IMR-90 (cell line): ENCODE measurements at regions not wholly inside any gene's neighbourhood (a gene's known extent, or its start where the extent isn't known, plus 50 kb on each side); places are given as distances from the start of the nearest gene placed in this dataset.

ENCODE experiments used
- ATAC-seq: fragments of 200-7000 bp; cut with Tn5 transposase; 2 replicates; pipeline ENCODE4 v1.9.1; 2020; ENCODE audit warnings: low read depth, mild to moderate bottlenecking, moderate library complexity
- BruUV-seq: library from RNA; stranded (reverse); fragments of 400-500 nt; replicated peaks from 2 replicates; lab custom pipeline; 2021; lab: Mats Ljungman, UMichigan
- CTCF ChIA-PET: fragments of 300-600 bp; formaldehyde crosslinking; extraction: SDS; loops from one replicate; lab custom pipeline; 2021; ENCODE audit warnings: antibody characterized with exemption; lab: Yijun Ruan, JAX
- POLR2A ChIA-PET: fragments of 300-600 bp; sonication (Branson Sonifier 250); formaldehyde crosslinking; loops from one replicate; lab custom pipeline; 2022; ENCODE audit warnings: antibody characterized with exemption; ENCODE audit not compliant: unreplicated experiment; lab: Charles Lee
- DNase-seq: peaks from one replicate; pipeline ENCODE4 v3.0.0; 2013
- H2AFZ ChIP-seq: replicated peaks from 2 replicates; pipeline ENCODE3; 2013; ENCODE audit warnings: low read length, mild to moderate bottlenecking; ENCODE audit not compliant: poor library complexity
- H2AK5ac ChIP-seq: 2 replicates; pipeline ENCODE4 v1.6.1; 2013; ENCODE audit warnings: low read depth, low read length, inconsistent platforms
- H2AK9ac ChIP-seq: replicated peaks from 2 replicates; pipeline ENCODE3; 2013; ENCODE audit warnings: mild to moderate bottlenecking, low read depth, low read length, moderate library complexity; ENCODE audit not compliant: poor library complexity
- H2BK120ac ChIP-seq: 2 replicates; pipeline ENCODE4 v1.6.1; 2013; ENCODE audit warnings: low read depth, low read length, inconsistent platforms
- H2BK15ac ChIP-seq: 3 replicates; pipeline ENCODE4 v1.6.1; 2013; ENCODE audit warnings: low read depth, low read length, inconsistent platforms
- H2BK20ac ChIP-seq: 2 replicates; pipeline ENCODE4 v1.6.1; 2013; ENCODE audit warnings: low read depth, mild to moderate bottlenecking, inconsistent platforms, low read length, moderate library complexity
- H2BK5ac ChIP-seq: 2 replicates; pipeline ENCODE4 v1.6.1; 2013; ENCODE audit warnings: mild to moderate bottlenecking, low read depth, low read length, inconsistent platforms; ENCODE audit not compliant: poor library complexity, severe bottlenecking
- H3K14ac ChIP-seq: replicated peaks from 2 replicates; pipeline ENCODE4 v1.6.1; 2013; ENCODE audit warnings: low read depth, low read length, inconsistent platforms
- H3K18ac ChIP-seq: 2 replicates; pipeline ENCODE4 v1.6.1; 2013; ENCODE audit warnings: low read depth, low read length, control low read depth
- H3K23ac ChIP-seq: 2 replicates; pipeline ENCODE4 v1.6.1; 2013; ENCODE audit warnings: low read depth, low read length, inconsistent platforms
- H3K27ac ChIP-seq: 2 replicates; pipeline ENCODE4 v1.5.1; 2013; ENCODE audit warnings: mild to moderate bottlenecking, control low read depth, low read length; ENCODE audit not compliant: insufficient read depth
- H3K27me3 ChIP-seq: 2 replicates; pipeline ENCODE4 v1.6.1; 2013; ENCODE audit warnings: low read length; ENCODE audit not compliant: control insufficient read depth, insufficient read depth
- H3K36me3 ChIP-seq: 2 replicates; pipeline ENCODE4 v1.6.1; 2013; ENCODE audit warnings: low read length, mixed read lengths; ENCODE audit not compliant: control insufficient read depth, insufficient read depth
- H3K4ac ChIP-seq: 2 replicates; pipeline ENCODE4 v1.6.1; 2013; ENCODE audit warnings: low read depth, low read length, inconsistent platforms
- H3K4me1 ChIP-seq: 2 replicates; pipeline ENCODE4 v1.6.1; 2013; ENCODE audit warnings: low read length, mixed read lengths; ENCODE audit not compliant: control insufficient read depth, insufficient read depth
- H3K4me2 ChIP-seq: 2 replicates; pipeline ENCODE4 v1.6.1; 2013; ENCODE audit warnings: low read depth, mild to moderate bottlenecking, control low read depth, low read length, moderate library complexity
- H3K4me3 ChIP-seq: 2 replicates; pipeline ENCODE4 v1.5.1; 2013; ENCODE audit warnings: low read depth, mild to moderate bottlenecking, control low read depth, low read length, moderate library complexity; ENCODE audit not compliant: insufficient read depth
- H3K56ac ChIP-seq: 2 replicates; pipeline ENCODE4 v1.6.1; 2013; ENCODE audit warnings: low read length, inconsistent platforms; ENCODE audit not compliant: insufficient read depth; ENCODE audit errors: extremely low read depth
- H3K79me1 ChIP-seq, 2 experiments: 2 replicates each; pipeline ENCODE4 v1.6.1; 2013; ENCODE audit warnings: low read length in 2 of 2, inconsistent platforms in 1 of 2, low read depth in 1 of 2
- H3K9ac ChIP-seq: 2 replicates; pipeline ENCODE4 v1.6.1; 2013; ENCODE audit warnings: low read depth, low read length, control low read depth
- H3K9me1 ChIP-seq: 2 replicates; pipeline ENCODE4 v1.6.1; 2013; ENCODE audit warnings: low read length, inconsistent platforms; ENCODE audit not compliant: insufficient read depth
- H3K9me3 ChIP-seq: 2 replicates; pipeline ENCODE4 v1.6.1; 2013; ENCODE audit warnings: low read length; ENCODE audit not compliant: control insufficient read depth, insufficient read depth
- H4K20me1 ChIP-seq: 2 replicates; pipeline ENCODE4 v1.6.1; 2013; ENCODE audit warnings: low read length, inconsistent platforms; ENCODE audit not compliant: insufficient read depth
- H4K5ac ChIP-seq: 2 replicates; pipeline ENCODE4 v1.6.1; 2013; ENCODE audit warnings: mild to moderate bottlenecking, low read depth, low read length, control low read depth
- H4K8ac ChIP-seq, 2 experiments: 2 replicates each; pipeline ENCODE4 v1.6.1; 2013; ENCODE audit warnings: low read depth in 2 of 2, low read length in 2 of 2, control low read depth in 1 of 2, inconsistent platforms in 1 of 2
- H4K91ac ChIP-seq: 2 replicates; pipeline ENCODE4 v1.6.1; 2013; ENCODE audit warnings: low read depth, low read length, inconsistent platforms; ENCODE audit not compliant: insufficient read depth
- BHLHE40 ChIP-seq: fragments of 150-350 bp; IDR thresholded peaks from 2 replicates; pipeline ENCODE4 v1.6.1; 2016; ENCODE audit warnings: mild to moderate bottlenecking, low read depth, low read length
- CEBPB ChIP-seq: IDR thresholded peaks from 2 replicates; pipeline ENCODE4 v1.6.1; 2012; ENCODE audit warnings: low read depth, low read length, improper control_type of control experiment
- CHD1 ChIP-seq: IDR thresholded peaks from 2 replicates; pipeline ENCODE4 v1.6.1; 2012; ENCODE audit warnings: low read depth, low read length, improper control_type of control experiment
- CTCF ChIP-seq: conservative IDR thresholded peaks from 2 replicates; pipeline ENCODE4 v1.5.1; 2012; ENCODE audit warnings: mild to moderate bottlenecking, low read depth, low read length, improper control_type of control experiment
- ELK1 ChIP-seq: fragments of 150-350 bp; IDR thresholded peaks from 2 replicates; pipeline ENCODE4 v1.6.1; 2016; ENCODE audit warnings: low read depth, mild to moderate bottlenecking, low read length, moderate library complexity, borderline replicate concordance
- FOS ChIP-seq: fragments of 150-350 bp; IDR thresholded peaks from 2 replicates; pipeline ENCODE4 v1.6.1; 2016; ENCODE audit warnings: low read depth, low read length
- MAFK ChIP-seq: IDR thresholded peaks from 2 replicates; pipeline ENCODE4 v1.6.1; 2012; ENCODE audit warnings: low read depth, low read length, improper control_type of control experiment
- MAZ ChIP-seq: IDR thresholded peaks from 2 replicates; pipeline ENCODE4 v1.6.1; 2012; ENCODE audit warnings: low read depth, mild to moderate bottlenecking, low read length, improper control_type of control experiment, moderate library complexity, borderline replicate concordance
- MXI1 ChIP-seq: IDR thresholded peaks from 2 replicates; pipeline ENCODE4 v1.6.1; 2012; ENCODE audit warnings: low read depth, mild to moderate bottlenecking, low read length, moderate library complexity, borderline replicate concordance
- NFE2L2 ChIP-seq: fragments of 150-350 bp; IDR thresholded peaks from 2 replicates; pipeline ENCODE4 v1.6.1; 2016; ENCODE audit warnings: low read depth, mild to moderate bottlenecking, low read length
- POLR2A ChIP-seq: IDR thresholded peaks from 2 replicates; pipeline ENCODE4 v1.6.1; 2012; ENCODE audit warnings: mild to moderate bottlenecking, low read depth, low read length
- RAD21 ChIP-seq: IDR thresholded peaks from 2 replicates; pipeline ENCODE4 v1.6.1; 2012; ENCODE audit warnings: low read length, improper control_type of control experiment
- RCOR1 ChIP-seq: IDR thresholded peaks from 2 replicates; pipeline ENCODE4 v1.6.1; 2012; ENCODE audit warnings: mild to moderate bottlenecking, low read length, improper control_type of control experiment; ENCODE audit not compliant: insufficient replicate concordance
- RFX5 ChIP-seq: IDR thresholded peaks from 2 replicates; pipeline ENCODE4 v1.8.0; 2012; ENCODE audit warnings: low read depth, mild to moderate bottlenecking, low read length, moderate library complexity
- SMC3 ChIP-seq: fragments of 150-350 bp; IDR thresholded peaks from 2 replicates; pipeline ENCODE4 v1.6.1; 2016; ENCODE audit warnings: low read depth, mild to moderate bottlenecking, antibody characterized with exemption, low read length, moderate library complexity
- USF2 ChIP-seq: fragments of 150-350 bp; IDR thresholded peaks from 2 replicates; pipeline ENCODE4 v1.6.1; 2017; ENCODE audit warnings: mild to moderate bottlenecking, antibody characterized with exemption, low read length, low read depth
- WGBS, 2 experiments: methylation state at CpG; one replicate each; pipeline versions ENCODE4 v1.1.5 to v1.1.7; 2013; ENCODE audit warnings: missing lambda C conversion rate in 2 of 2; ENCODE audit not compliant: insufficient read length in 1 of 2; ENCODE audit errors: extremely low coverage in 2 of 2; 5-methylcytosine and 5-hydroxymethylcytosine counted together
- dilution Hi-C: fragments of 300-500 bp; cut with HindIII; formaldehyde crosslinking; loops from one replicate; pipeline ENCODE4 v1.14.3; 2018; ENCODE audit warnings: low sequenced_read_pairs; ENCODE audit not compliant: unreplicated experiment
- in situ Hi-C: fragments of 300-500 bp; cut with MboI; formaldehyde crosslinking; loops from 3 replicates; pipeline ENCODE4 v1.14.3; 2019; ENCODE audit warnings: low sequenced_read_pairs, inconsistent platforms, mixed read lengths
- intact Hi-C: fragments of 100-400 bp; cut with micrococcal nuclease; formaldehyde crosslinking; loops from 2 replicates; pipeline ENCODE4 v1.10.0; 2022

DNA sequence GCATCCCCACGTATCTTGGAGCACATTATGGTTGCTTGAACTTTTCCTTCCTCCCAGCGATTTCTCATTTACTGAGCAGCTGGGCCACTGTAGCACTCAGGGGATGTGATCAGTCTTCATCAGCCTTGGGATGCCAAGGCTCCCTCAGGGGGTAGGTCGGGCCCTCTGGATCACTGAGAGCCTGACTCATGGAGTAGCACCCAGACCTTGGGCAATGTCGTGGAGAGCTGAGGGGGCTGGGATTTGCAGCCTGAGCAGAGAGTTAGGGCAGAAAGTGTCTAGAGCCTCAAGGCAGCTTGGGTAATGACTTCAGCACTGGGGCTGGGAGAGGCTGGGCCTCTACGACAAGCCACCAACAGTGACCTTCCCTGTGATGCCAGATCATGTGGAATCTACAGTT is 86.5 kb upstream of the CXCL12 start:
- Histone ChIP-seq H3K14ac (no peak overlapping the region), H3K18ac (no peak overlapping the region), H3K4me1 (no peaks in the 10 kb centered on the region; the same call in 1 of the 2 replicates), H3K9me1 (no peaks in the 10 kb centered on the region), H4K8ac (no peak overlapping the region), H3K23ac (no peak overlapping the region), H3K9me3 (no peaks in the 10 kb centered on the region), H2AFZ (no peak overlapping the region), H4K5ac (no peak overlapping the region), H4K91ac (no peak overlapping the region), H3K4me3 (no peak overlapping the region), H3K4ac (no peak overlapping the region), H3K79me1 (no peaks in the 10 kb centered on the region), H2AK5ac (no peak overlapping the region), H2BK20ac (no peak overlapping the region), H4K20me1 (no peaks in the 10 kb centered on the region), H2BK15ac (no peak overlapping the region), H2BK120ac (no peak overlapping the region), H3K27ac (no peak overlapping the region), H3K9ac (no peak overlapping the region), H3K27me3 (no peaks in the 10 kb centered on the region), H3K56ac (no peak overlapping the region), H3K4me2 (no peak overlapping the region), H3K36me3 (no peaks in the 10 kb centered on the region), H2AK9ac (no peak overlapping the region), H2BK5ac (no peak overlapping the region)
- intact Hi-C loops = no loop called here
- ChIA-PET CTCF (no interaction called here), POLR2A (no interaction called here)
- no peak for DNase-seq
- in situ Hi-C loops = no loop called here
- WGBS, 2 experiments = no CpG with 5 or more reads among the region's 5 CpGs
- dilution Hi-C loops = no loop called here
- no peak for ATAC-seq
- no TSS peak for BruUV-seq
- TF ChIP-seq CHD1 (no peak), SMC3 (no peak), RFX5 (no peak), MXI1 (no peak), RCOR1 (no peak), POLR2A (no peak), USF2 (no peak), CEBPB (no peak), FOS (no peak), BHLHE40 (no peak), MAFK (no peak), MAZ (no peak), RAD21 (no peak), ELK1 (no peak), NFE2L2 (no peak), CTCF (no peak)
